NCI-H2107 treated with DMSO at 0.1 percent for 48 hours (cell line): ENCODE measurements at regions not wholly inside any gene's neighbourhood (a gene's known extent, or its start where the extent isn't known, plus 50 kb on each side); places are given as distances from the start of the nearest gene placed in this dataset.

Experiments used
- DNase-seq: peaks from one replicate; lab custom pipeline; 2025; ENCODE audit not compliant: unreplicated experiment; lab: John Stamatoyannopoulos, UW

- DNase-seq, result no peak
Measured at GRCh38 chr1:229104654-229105053, 166.3 kb upstream of the RAB4A start.

- DNase-seq, result no peak
Measured at GRCh38 chr1:229105109-229105508, 165.8 kb upstream of the RAB4A start.

GRCh38 chr1:229105822-229106525, 164.9 kb upstream of the RAB4A start:
- DNase-seq, result no peak

GRCh38 chr1:229106526-229107125, 164.3 kb upstream of the RAB4A start:
- DNase-seq, result peak; percentile 23

- DNase-seq, result no peak
Measured at GRCh38 chr1:229107304-229107815, 163.6 kb upstream of the RAB4A start.

- DNase-seq, result no peak
Measured at GRCh38 chr1:229107972-229108371, 162.9 kb upstream of the RAB4A start.

GRCh38 chr1:229108598-229109201, 162.2 kb upstream of the RAB4A start:
- no peak for DNase-seq

GRCh38 chr1:229109320-229109761, 161.6 kb upstream of the RAB4A start:
- no peak for DNase-seq

GRCh38 chr1:229110986-229111385, 159.9 kb upstream of the RAB4A start:
- no peak for DNase-seq

- DNase-seq, result no peak
Measured at GRCh38 chr1:229111703-229112319, 159.1 kb upstream of the RAB4A start.

GRCh38 chr1:229112832-229113548, 157.9 kb upstream of the RAB4A start:
- no peak for DNase-seq

- DNase-seq, result no peak
Measured at GRCh38 chr1:229114315-229114714, 156.6 kb upstream of the RAB4A start.

- no peak for DNase-seq
Measured at GRCh38 chr1:229114850-229115365, 156.0 kb upstream of the RAB4A start.

GRCh38 chr1:229116114-229116513, 154.8 kb upstream of the RAB4A start:
- no peak for DNase-seq

- DNase-seq, result peak; percentile 16
Measured at GRCh38 chr1:229117664-229118300, 153.1 kb upstream of the RAB4A start.

- DNase-seq, result no peak
Measured at GRCh38 chr1:229118477-229119061, 152.3 kb upstream of the RAB4A start.

- DNase-seq, result no peak
Measured at GRCh38 chr1:229119161-229119560, 151.8 kb upstream of the RAB4A start.

GRCh38 chr1:229119876-229120275, 151.0 kb upstream of the RAB4A start:
- DNase-seq, result no peak

- peak; percentile 19 for DNase-seq
Measured at GRCh38 chr1:229121845-229122436, 149.0 kb upstream of the RAB4A start.

GRCh38 chr1:229122606-229123005, 148.3 kb upstream of the RAB4A start:
- no peak for DNase-seq
